ENCODE measurements at regions not wholly inside any gene's neighbourhood (a gene's known extent, or its start where the extent isn't known, plus 50 kb on each side); places are given as distances from the start of the nearest gene placed in this dataset.

DNA sequence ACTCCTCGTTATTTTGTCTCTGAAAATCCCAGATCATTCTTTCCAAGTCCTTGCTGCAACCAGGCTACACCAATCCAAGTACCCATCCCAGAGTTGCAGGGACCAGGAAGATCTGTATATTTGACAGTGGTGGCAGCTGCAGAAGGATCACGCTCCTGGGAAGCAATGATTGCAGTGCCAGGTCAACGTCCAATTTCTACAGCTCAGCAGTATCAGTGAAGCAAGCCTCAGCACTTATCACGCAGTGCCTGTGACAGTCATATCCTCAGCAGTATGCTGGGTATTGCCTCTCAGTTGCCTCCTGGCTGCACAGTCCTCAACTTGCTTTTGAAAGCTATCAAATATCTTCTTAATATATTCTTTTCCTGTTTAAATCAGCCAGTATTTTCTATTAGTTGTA, 66.7 kb downstream of the BARHL2 start:
- H3K9me3 ChIP-seq = no peaks in the 10 kb centered on the region
- H3K36me3 ChIP-seq = no peaks in the 10 kb centered on the region
- no peaks in the 10 kb centered on the region for H3K4me1 ChIP-seq
- H3K27ac ChIP-seq = no peak overlapping the region
- H3K27me3 ChIP-seq = no peaks in the 10 kb centered on the region
- TF ChIP-seq, protein P1, sequence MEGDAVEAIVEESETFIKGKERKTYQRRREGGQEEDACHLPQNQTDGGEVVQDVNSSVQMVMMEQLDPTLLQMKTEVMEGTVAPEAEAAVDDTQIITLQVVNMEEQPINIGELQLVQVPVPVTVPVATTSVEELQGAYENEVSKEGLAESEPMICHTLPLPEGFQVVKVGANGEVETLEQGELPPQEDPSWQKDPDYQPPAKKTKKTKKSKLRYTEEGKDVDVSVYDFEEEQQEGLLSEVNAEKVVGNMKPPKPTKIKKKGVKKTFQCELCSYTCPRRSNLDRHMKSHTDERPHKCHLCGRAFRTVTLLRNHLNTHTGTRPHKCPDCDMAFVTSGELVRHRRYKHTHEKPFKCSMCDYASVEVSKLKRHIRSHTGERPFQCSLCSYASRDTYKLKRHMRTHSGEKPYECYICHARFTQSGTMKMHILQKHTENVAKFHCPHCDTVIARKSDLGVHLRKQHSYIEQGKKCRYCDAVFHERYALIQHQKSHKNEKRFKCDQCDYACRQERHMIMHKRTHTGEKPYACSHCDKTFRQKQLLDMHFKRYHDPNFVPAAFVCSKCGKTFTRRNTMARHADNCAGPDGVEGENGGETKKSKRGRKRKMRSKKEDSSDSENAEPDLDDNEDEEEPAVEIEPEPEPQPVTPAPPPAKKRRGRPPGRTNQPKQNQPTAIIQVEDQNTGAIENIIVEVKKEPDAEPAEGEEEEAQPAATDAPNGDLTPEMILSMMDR (IDR thresholded peaks at IDR 0.05) = no peak
- TF ChIP-seq POLR2A (IDR thresholded peaks at IDR 0.05) (no peak), POLR2AphosphoS5 (IDR thresholded peaks at IDR 0.05) (no peak)
- no peak overlapping the region for H3K4me3 ChIP-seq
- no peak for ATAC-seq
- WGBS, 2 donors (ENCODE audit: low coverage in 1 of 2) = 72 to 93% methylated on average over 2 to 3 of the region's 4 CpGs

DNA sequence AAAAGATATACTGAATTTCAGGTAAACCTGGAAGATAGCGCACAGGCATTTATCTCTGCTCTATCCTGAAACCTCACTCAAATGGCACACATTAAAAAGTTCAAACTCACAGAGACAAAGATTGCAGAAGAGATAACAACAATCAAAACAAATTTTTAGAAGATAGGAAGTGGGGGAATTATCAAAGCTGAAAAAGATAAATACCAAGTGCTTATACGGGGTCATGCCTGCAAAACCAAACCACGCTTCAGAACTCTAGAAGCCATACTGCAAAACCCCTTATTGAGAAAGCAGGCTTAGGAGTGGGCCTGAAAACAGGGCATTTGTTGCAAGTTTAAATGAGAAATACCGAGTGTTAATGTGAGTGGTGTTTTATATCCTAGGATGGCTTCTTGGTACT, 76.8 kb downstream of the BARHL2 start:
- ATAC-seq = no peak
- Histone ChIP-seq H3K4me3 (no peak overlapping the region), H3K36me3 (no peaks in the 10 kb centered on the region), H3K27ac (no peak overlapping the region), H3K27me3 (no peaks in the 10 kb centered on the region), H3K4me1 (no peaks in the 10 kb centered on the region), H3K9me3 (no peaks in the 10 kb centered on the region)
- 68 to 79% methylated on average over 4 of the region's 4 CpGs for WGBS, 2 donors (ENCODE audit: low coverage in 1 of 2)
- TF ChIP-seq EP300 (IDR thresholded peaks at IDR 0.05) = no peak
- TF ChIP-seq POLR2A (IDR thresholded peaks at IDR 0.05) = no peak
- TF ChIP-seq, protein P1 (IDR thresholded peaks at IDR 0.05) = no peak
- no peak for TF ChIP-seq POLR2AphosphoS5 (IDR thresholded peaks at IDR 0.05)

DNA sequence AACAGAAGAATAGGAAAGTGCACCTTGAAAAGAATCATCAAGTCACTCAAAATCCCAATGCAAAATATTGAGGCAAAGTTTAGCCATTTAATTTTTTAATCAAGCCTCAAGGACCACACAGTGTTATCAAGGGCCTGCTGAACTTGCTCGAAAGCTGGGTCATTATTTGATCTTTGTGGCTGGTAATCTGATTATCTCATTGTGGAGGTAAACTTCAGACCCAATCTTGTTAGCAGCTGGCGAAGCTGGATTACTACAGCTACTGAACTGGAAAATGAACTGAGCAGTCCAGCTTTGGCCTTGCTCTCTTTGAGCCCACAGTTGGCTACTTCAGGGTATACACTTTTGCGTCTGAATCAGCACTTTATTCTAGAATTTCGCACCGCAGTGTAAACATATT, 94.4 kb downstream of the BARHL2 start:
- TF ChIP-seq POLR2A (IDR thresholded peaks at IDR 0.05) (no peak), EP300 (IDR thresholded peaks at IDR 0.05) (no peak)
- TF ChIP-seq, protein P1 (IDR thresholded peaks at IDR 0.05) = no peak
- H3K27ac ChIP-seq = no peak overlapping the region
- no peaks in the 10 kb centered on the region for H3K4me1 ChIP-seq
- ATAC-seq = no peak
- no peaks in the 10 kb centered on the region for H3K9me3 ChIP-seq
- H3K36me3 ChIP-seq = no peaks in the 10 kb centered on the region
- no peaks in the 10 kb centered on the region for H3K27me3 ChIP-seq
- WGBS, 2 donors (ENCODE audit: low coverage in 1 of 2) = 73 to 81% methylated on average over 4 to 5 of the region's 5 CpGs
- no peak overlapping the region for H3K4me3 ChIP-seq

DNA sequence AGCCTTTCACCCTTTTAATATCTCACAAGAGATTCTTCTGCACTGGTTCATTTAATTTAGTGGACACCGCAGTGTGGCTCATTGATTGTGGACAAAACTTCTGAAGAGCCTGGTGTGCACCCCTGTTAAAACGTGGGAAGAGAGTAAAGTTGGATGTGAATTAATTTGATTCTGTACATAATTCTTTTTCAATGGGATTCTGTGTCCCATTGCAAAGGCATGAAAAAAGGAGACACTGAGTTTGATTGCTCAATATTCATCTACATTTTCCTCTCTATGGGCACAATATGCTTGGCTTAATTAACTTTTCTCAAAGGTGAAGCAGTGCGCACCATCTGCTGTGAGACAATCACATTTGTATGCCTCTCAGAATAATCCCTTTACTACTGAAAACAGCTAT, 95.1 kb downstream of the BARHL2 start:
- TF ChIP-seq POLR2AphosphoS5 (IDR thresholded peaks at IDR 0.05) (no peak), EP300 (IDR thresholded peaks at IDR 0.05) (no peak), POLR2A (IDR thresholded peaks at IDR 0.05) (no peak)
- TF ChIP-seq, protein P1 (IDR thresholded peaks at IDR 0.05) = no peak
- ATAC-seq = no peak
- Histone ChIP-seq H3K27ac (no peak overlapping the region), H3K27me3 (no peaks in the 10 kb centered on the region), H3K4me1 (no peaks in the 10 kb centered on the region), H3K36me3 (no peaks in the 10 kb centered on the region), H3K4me3 (no peak overlapping the region), H3K9me3 (no peaks in the 10 kb centered on the region)
- WGBS, 2 donors (ENCODE audit: low coverage in 1 of 2) = 71 to 83% methylated on average over 3 of the region's 3 CpGs

DNA sequence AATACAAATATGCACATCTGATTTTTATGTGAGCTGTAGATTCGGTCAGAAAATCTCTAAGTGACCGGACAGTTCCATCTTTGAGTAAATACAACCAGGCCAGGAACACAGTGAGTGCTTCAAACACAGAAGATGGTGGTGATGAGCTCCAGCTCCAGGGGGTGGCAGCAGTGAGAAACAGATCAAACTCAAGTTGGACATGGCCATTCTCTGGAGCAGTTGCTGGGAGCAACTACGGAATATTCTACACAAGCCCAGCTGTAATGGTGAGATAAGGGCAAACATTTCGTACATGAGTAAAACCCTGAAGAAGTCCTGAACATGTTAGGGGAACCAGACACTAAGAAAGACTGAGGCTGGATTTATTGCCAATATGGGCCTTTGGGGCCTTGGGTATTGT, 100.7 kb downstream of the BARHL2 start:
- Histone ChIP-seq H3K36me3 (no peaks in the 10 kb centered on the region), H3K27ac (no peak overlapping the region), H3K4me3 (no peak overlapping the region), H3K27me3 (no peaks in the 10 kb centered on the region), H3K9me3 (no peaks in the 10 kb centered on the region), H3K4me1 (no peaks in the 10 kb centered on the region)
- TF ChIP-seq POLR2A (IDR thresholded peaks at IDR 0.05) (no peak), POLR2AphosphoS5 (IDR thresholded peaks at IDR 0.05) (no peak), EP300 (IDR thresholded peaks at IDR 0.05) (no peak)
- TF ChIP-seq, protein P1 (IDR thresholded peaks at IDR 0.05) = no peak
- WGBS, 2 donors (ENCODE audit: low coverage in 1 of 2) = 66 to 78% methylated on average over 4 of the region's 4 CpGs
- no peak for ATAC-seq

Data from gastroesophageal sphincter (tissue), 4 donors.